NCI-H187 treated with DMSO at 0.1 percent for 48 hours (cell line): ENCODE measurements at regions not wholly inside any gene's neighbourhood (a gene's known extent, or its start where the extent isn't known, plus 50 kb on each side); places are given as distances from the start of the nearest gene placed in this dataset.

Experiments used
- DNase-seq: peaks from one replicate; lab custom pipeline; 2025; lab: John Stamatoyannopoulos, UW

DNA sequence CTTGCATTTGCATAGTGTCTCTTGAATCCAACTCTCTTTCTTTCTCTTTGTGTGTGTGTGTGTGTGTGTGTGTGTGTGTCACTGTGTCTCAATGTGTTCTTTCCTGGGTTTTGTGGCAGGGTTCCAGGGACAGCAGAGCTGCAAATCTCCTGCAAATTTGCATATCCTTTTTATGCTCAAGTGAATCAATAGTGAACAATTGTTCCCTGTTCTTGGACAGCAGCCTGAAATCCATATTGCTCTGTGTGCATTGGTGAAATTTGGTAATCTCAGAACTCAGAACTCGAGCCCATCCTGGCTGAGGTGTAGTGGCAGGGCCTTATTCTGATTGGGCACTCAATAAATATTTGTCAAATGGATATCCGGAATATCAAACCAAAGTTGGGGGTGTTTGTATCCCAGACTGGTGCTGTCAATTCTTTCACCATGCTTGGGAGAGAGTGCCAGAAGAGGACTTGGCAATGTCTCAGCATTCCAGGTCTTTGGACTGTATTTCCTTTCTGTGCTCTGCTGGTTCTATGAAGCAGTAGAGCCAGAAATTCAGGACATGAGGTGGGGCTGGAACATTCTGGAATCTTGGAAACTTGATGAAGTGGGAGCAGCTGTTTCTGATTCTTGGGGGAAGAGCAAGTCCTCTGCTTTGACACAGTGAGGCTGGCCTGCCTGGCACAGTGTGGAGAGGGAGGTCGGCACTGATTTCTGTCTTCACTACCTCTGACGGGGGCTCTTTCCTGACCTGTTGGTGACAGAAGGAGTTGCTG is 380.6 kb upstream of the C2CD4B start:
- DNase-seq: no peak

- no peak for DNase-seq
Observed at GRCh38 chr15:62546628-62547027, 381.5 kb upstream of the C2CD4B start.

DNA sequence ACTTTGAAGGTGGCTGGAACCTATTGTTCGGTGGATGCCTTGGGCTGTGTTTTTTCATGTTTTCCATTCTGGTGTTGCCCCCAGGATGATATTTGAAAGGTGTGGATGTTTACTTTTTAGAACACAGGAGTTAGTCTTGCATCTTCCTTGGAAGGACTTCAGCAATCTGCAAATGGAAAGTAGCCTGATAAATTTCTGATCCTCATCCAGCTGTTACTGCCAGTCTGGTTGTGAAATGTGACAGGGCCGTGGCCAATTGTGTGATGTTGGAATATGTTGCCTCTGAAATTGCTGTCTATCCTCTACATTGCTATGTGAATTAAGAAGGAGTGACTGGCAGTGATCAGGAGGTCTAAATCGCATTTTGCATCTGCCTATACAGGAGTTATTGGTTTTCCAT is 382.5 kb upstream of the C2CD4B start:
- DNase-seq: no peak

DNA sequence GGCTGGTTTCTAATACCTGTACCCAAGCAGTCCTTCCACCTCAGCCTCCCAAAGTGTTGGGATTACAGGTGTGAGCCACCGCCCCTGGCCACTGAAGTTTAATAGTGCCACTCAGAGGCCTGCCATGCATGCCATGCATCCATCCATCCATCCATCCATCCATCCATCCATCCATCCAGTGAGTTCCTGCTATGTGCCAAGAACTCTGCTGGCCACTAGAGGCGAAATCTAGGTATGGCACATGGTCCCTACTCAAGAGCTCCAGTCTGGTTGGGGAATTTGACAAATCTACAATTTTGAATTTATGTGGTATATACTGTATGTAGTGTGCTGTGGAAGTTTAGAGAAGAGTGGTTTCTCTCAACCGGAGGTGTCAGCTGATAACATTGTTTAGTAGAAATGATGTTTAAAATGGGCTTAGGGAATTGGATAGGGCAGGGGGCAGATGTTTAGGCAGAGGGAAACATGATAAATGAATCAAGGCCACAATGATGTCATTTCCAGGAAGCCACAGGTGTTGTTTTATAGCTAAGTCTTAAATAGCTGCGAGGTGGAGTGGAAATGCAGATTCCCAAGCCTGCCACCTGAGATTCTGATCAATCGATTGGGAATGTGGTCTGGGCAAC is 384.4 kb upstream of the C2CD4B start:
- no peak for DNase-seq

DNA sequence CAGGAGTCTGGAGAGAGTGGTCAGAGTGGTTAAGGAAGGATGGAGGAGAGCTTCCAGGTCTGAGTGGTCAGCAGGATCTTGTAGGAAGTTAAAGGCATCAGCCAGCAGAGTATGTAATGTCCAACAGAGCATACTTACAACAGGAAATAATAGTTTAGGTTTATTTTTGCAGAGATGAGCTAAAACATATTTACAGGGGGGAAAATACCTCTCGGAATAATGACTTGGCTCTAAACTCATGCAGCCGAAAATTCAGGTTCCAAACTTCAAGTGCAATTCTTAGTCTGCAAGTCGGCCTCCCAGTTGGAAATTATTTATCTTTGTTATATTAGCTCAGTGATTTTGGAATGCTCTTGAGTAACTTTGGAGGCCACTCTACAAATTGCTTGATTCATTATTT is 385.0 kb upstream of the C2CD4B start:
- no peak for DNase-seq

GRCh38 chr15:62552444-62552843 is 387.4 kb upstream of the C2CD4B start:
- DNase-seq: no peak

GRCh38 chr15:62553911-62554563 is 389.0 kb upstream of the C2CD4B start:
- no peak for DNase-seq

GRCh38 chr15:62558640-62559380 is 393.7 kb upstream of the C2CD4B start:
- no peak for DNase-seq

GRCh38 chr15:62559381-62559733 is 394.3 kb upstream of the C2CD4B start:
- no peak for DNase-seq

DNA sequence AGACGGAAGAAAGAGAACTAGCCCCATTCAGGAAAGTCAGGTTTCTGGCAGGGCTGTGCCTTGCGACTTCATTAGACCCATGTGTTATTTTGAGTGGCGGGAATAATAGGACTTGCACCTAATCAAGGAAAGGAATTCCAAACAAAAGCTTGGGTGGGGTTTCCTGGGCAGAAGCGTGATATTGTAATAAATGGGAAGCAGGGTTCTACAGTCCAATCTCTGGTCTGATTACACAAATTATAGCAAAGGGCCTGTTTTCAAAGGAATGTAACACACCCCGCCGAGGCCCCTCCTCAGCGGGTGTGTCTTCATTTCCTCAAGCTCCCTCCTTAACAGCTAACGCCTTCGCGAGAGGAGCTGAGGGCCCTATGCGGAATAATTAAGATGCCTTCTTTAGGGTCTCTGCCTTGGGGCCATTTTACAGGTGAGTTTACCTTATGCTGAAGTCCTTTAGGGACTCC is 396.0 kb upstream of the C2CD4B start:
- no peak for DNase-seq

GRCh38 chr15:62561571-62561970 is 396.5 kb upstream of the C2CD4B start:
- no peak for DNase-seq

GRCh38 chr15:62564886-62565633 is 400.0 kb upstream of the C2CD4B start:
- no peak for DNase-seq

GRCh38 chr15:62565634-62566026 is 400.5 kb upstream of the C2CD4B start:
- DNase-seq: no peak

- DNase-seq: no peak
Observed at GRCh38 chr15:62566248-62566647, 401.2 kb upstream of the C2CD4B start.

- no peak for DNase-seq
Observed at GRCh38 chr15:62567501-62567900, 402.4 kb upstream of the C2CD4B start.

DNA sequence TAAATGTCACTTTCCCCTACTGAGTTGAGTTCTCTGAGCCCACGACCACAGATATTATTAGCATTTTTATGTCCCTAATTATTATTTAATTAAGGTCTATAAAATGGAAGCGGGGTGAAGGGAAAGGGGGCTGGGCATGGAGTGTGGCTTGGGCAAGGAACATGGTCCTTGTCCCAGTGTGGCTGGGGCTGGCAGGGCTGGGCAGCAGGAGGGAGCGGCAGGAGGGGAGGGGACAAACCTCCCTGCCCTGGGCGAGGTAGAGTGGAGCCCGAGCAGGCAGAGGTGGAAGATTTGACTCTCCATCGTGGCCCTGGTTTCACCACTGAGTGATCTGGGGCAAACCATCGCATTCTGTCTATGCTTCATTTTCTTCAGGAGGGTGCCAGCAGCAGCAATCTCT is 402.9 kb upstream of the C2CD4B start:
- DNase-seq: no peak

GRCh38 chr15:62568702-62569101 is 403.6 kb upstream of the C2CD4B start:
- DNase-seq: no peak

DNA sequence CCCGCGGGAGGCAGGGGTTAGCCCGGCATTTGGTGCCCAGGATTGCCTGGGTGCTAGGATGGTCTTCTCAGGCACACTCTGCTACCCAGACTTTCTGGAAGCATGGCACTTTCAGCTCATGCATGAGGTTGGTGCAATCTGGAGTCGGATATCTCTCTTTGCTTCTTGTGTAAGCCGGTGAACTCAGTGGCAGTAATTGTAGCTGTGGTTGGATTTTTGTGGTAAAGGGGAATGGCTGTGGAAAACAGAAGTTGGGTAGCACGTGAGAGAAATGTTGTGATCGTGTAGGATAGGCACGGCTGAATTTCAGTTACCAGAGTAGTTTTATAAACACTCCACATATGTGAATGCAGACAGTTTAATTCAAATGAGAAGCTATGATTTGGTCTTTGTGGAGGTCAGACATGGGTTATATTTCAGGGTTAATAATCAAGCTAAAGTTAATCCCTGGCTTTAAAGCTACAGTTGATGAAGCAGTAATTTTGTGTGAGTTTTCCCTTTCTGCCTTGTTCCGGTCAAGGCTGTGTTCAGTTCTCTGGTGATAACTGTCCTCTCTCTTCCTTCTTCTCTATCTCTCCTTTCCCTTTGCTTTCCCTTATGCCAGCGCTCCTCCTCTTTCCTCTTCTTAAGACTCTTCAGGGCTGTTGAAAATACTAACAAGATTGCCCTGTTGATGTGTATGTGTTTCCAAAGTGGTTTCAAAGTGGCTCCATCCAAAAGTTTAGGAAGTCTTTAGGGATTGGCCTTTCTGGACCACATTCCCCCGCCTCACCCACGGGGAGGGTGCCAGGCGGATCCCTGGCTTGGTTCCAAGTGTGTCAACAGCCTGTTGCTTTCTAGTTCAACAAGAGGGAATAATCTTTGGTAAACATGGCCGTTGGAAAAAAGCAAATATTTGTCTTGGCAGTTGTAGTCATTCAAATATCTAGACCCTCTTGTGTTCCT is 404.6 kb upstream of the C2CD4B start:
- DNase-seq: peak; percentile 34

GRCh38 chr15:62570405-62570783 is 405.3 kb upstream of the C2CD4B start:
- no peak for DNase-seq

DNA sequence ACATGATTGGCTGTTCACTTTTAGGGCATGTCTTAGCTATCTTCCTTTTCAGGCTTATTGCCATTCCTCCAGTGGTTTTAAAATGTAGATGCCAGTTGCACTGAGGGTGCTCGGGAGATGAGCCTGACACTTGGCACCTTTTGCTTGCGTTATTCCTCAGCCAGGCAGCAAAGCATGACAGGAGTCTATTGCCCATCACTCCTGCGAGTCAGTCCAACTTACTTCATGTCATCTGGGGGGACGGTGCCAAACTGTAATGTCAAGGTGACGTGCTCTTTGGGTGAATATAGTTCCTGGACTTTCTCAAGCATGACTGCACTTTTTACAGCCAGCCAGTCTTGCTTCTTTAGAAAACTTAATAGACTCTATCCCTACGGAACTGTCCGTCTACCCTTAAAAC is 406.0 kb upstream of the C2CD4B start:
- no peak for DNase-seq

DNA sequence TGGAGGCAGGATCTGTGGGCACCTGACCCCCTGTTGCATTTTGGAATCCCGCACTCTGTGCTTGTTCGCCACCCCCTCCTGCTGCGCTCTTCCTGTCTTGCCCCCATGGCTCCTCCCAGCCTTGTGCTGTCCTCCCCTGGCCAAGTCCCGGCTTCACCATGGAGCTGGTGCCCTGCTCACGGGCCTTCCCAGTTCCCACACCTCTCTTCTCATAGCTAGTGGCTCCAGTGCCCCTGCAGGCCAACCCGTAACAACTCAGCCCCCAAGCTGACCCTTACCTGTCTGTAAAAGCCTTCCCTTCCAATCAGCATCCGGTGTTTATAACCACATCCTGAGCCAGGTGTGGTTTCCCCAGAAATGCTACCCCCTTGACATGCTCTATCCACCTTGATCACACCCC is 407.7 kb upstream of the C2CD4B start:
- no peak for DNase-seq
